Endothelial cell of umbilical vein (primary cell): ENCODE measurements at regions not wholly inside any gene's neighbourhood (a gene's known extent, or its start where the extent isn't known, plus 50 kb on each side); places are given as distances from the start of the nearest gene placed in this dataset.

Experiments
- BruUV-seq: library from RNA; stranded (reverse); fragments of 400-500 nt; replicated peaks from 2 replicates; lab custom pipeline; 2021; lab: Mats Ljungman, UMichigan
- CTCF ChIA-PET: fragments of 300-600, 350-600 bp; sonication (Branson Sonifier 250); formaldehyde crosslinking; loops from one replicate; lab custom pipeline; 2021; ENCODE audit warnings: antibody characterized with exemption, inconsistent platforms; lab: Charles Lee
- POLR2A ChIA-PET: fragments of 300-600, 350-600 bp; sonication (Branson Sonifier 250); formaldehyde crosslinking; loops from one replicate; lab custom pipeline; 2021; ENCODE audit warnings: antibody characterized with exemption, inconsistent platforms; lab: Charles Lee
- DNase-seq: peaks from one replicate; pipeline ENCODE4 v3.0.0-alpha.2; 2011; ENCODE audit warnings: low read depth, low spot score
- FAIRE-seq: peaks from 2 replicates; lab custom pipeline; 2011; peaks lifted over from hg19 to GRCh38; lab: Jason Lieb, UNC
- H2AFZ ChIP-seq: 2 replicates; pipeline ENCODE4 v1.6.0; 2012; ENCODE audit warnings: low read depth, low read length, control low read depth, inconsistent platforms
- H3K27ac ChIP-seq: 2 replicates; pipeline ENCODE4 v1.5.1; 2011; ENCODE audit warnings: low read depth, mild to moderate bottlenecking, control low read depth, low read length, moderate library complexity; ENCODE audit not compliant: insufficient read depth
- H3K27me3 ChIP-seq, 2 experiments: 2 replicates each; pipeline versions ENCODE4 v1.6.0 to v1.6.1; 2011; ENCODE audit warnings: low read length in 2 of 2, mixed read lengths in 1 of 2; ENCODE audit not compliant: control insufficient read depth in 2 of 2, insufficient read depth in 2 of 2
- H3K36me3 ChIP-seq, 2 experiments: 2 replicates in 1 of 2; 3 replicates in 1 of 2; pipeline ENCODE4 v1.5.1; 2011; ENCODE audit warnings: low read length in 2 of 2, mild to moderate bottlenecking in 1 of 2, moderate library complexity in 1 of 2; ENCODE audit not compliant: control insufficient read depth in 2 of 2, insufficient read depth in 2 of 2; ENCODE audit errors: extremely low read depth in 1 of 2
- H3K4me1 ChIP-seq: 3 replicates; pipeline ENCODE4 v1.5.1; 2011; ENCODE audit warnings: mild to moderate bottlenecking, low read length; ENCODE audit not compliant: control insufficient read depth, insufficient read depth; ENCODE audit errors: extremely low read depth
- H3K4me2 ChIP-seq: 2 replicates; pipeline ENCODE4 v1.6.1; 2011; ENCODE audit warnings: low read length, control low read depth, mixed read lengths; ENCODE audit not compliant: insufficient read depth
- H3K4me3 ChIP-seq, 3 experiments: fragments of 200-600 bp in 1 of 3; sonication (generic), shearing (Covaris generic) in 1 of 3; replicated peaks in 1 of 3; 2 replicates each; pipeline ENCODE4 v1.5.1; 2011 to 2016; ENCODE audit warnings: control low read depth in 3 of 3, low read length in 3 of 3, mild to moderate bottlenecking in 2 of 3, inconsistent platforms in 1 of 3, low read depth in 1 of 3, moderate library complexity in 1 of 3; ENCODE audit not compliant: insufficient read depth in 1 of 3
- H3K79me2 ChIP-seq: 2 replicates; pipeline ENCODE4 v1.6.0; 2012; ENCODE audit warnings: low read length, inconsistent platforms; ENCODE audit not compliant: control insufficient read depth, insufficient read depth
- H3K9ac ChIP-seq: replicated peaks from 2 replicates; pipeline ENCODE3; 2011; ENCODE audit warnings: low read length, control low read depth; ENCODE audit not compliant: insufficient read depth; ENCODE audit errors: extremely low read depth
- H3K9me1 ChIP-seq: replicated peaks from 3 replicates; pipeline ENCODE4 v1.6.0; 2011; ENCODE audit warnings: mild to moderate bottlenecking, low read length; ENCODE audit not compliant: control insufficient read depth, insufficient read depth; ENCODE audit errors: extremely low read depth
- H3K9me3 ChIP-seq: replicated peaks from 2 replicates; pipeline ENCODE4 v1.5.1; 2012; ENCODE audit warnings: low read length, inconsistent platforms; ENCODE audit not compliant: control insufficient read depth, insufficient read depth
- H4K20me1 ChIP-seq: replicated peaks from 2 replicates; pipeline ENCODE3; 2011; ENCODE audit warnings: mild to moderate bottlenecking, low read length; ENCODE audit not compliant: control insufficient read depth, insufficient read depth; ENCODE audit errors: extremely low read depth
- EZH2 ChIP-seq: IDR thresholded peaks from 2 replicates; pipeline ENCODE4 v1.6.1; 2012; ENCODE audit warnings: borderline replicate concordance, low read depth, mild to moderate bottlenecking, moderate library complexity, low read length, inconsistent platforms; ENCODE audit not compliant: severe bottlenecking
- FOS ChIP-seq: IDR thresholded peaks from 2 replicates; pipeline ENCODE4 v1.6.1; 2011; ENCODE audit warnings: mild to moderate bottlenecking, low read length, moderate library complexity, borderline replicate concordance; ENCODE audit not compliant: insufficient read depth
- GATA2 ChIP-seq: IDR thresholded peaks from 2 replicates; pipeline ENCODE4 v1.7.0; 2011; ENCODE audit warnings: low read depth, mild to moderate bottlenecking, moderate library complexity, mixed read lengths, low read length; ENCODE audit not compliant: insufficient read length, insufficient read depth
- JUN ChIP-seq: IDR thresholded peaks from 2 replicates; pipeline ENCODE4 v1.6.1; 2011; ENCODE audit warnings: borderline replicate concordance, low read depth; ENCODE audit not compliant: insufficient read length, insufficient read depth
- MYC ChIP-seq: IDR thresholded peaks from one replicate; pipeline ENCODE4 v1.6.1; 2011; ENCODE audit warnings: mild to moderate bottlenecking, low read depth, low read length
- POLR2A ChIP-seq: IDR thresholded peaks from 2 replicates; pipeline ENCODE4 v1.6.1; 2012; ENCODE audit warnings: low read depth, mild to moderate bottlenecking, control low read depth, low read length
- POLR2AphosphoS5 ChIP-seq: IDR thresholded peaks from 2 replicates; pipeline ENCODE4 v1.6.1; 2012; ENCODE audit warnings: low read depth, mild to moderate bottlenecking, control low read depth, low read length, moderate library complexity; ENCODE audit not compliant: insufficient read depth
- dilution Hi-C: fragments of 300-500 bp; cut with MboI; formaldehyde crosslinking; loops from one replicate; pipeline ENCODE4 v1.15.0; 2019; ENCODE audit warnings: low sequenced_read_pairs; ENCODE audit not compliant: extremely low pct_ligation_motif_present
- intact Hi-C: fragments of 100-400 bp; cut with micrococcal nuclease; formaldehyde crosslinking; loops from one replicate; pipeline ENCODE4 v1.10.0; 2022
- TF ChIP-seq, protein P1 (sequence below): IDR thresholded peaks from 2 replicates; pipeline ENCODE4 v1.6.1; 2011; ENCODE audit not compliant: insufficient read depth, insufficient read length
- TF ChIP-seq, protein P2 (sequence below), 2 donors: IDR thresholded peaks; 1 replicate in 1 of 2; 2 replicates in 1 of 2; pipeline ENCODE4 v1.5.1; 2011; ENCODE audit warnings: low read length in 2 of 2, mild to moderate bottlenecking in 2 of 2, moderate library complexity in 2 of 2, control low read depth in 1 of 2, inconsistent platforms in 1 of 2, low read depth in 1 of 2; ENCODE audit not compliant: insufficient read depth in 1 of 2; ENCODE audit errors: extremely low read depth in 1 of 2

DNA sequence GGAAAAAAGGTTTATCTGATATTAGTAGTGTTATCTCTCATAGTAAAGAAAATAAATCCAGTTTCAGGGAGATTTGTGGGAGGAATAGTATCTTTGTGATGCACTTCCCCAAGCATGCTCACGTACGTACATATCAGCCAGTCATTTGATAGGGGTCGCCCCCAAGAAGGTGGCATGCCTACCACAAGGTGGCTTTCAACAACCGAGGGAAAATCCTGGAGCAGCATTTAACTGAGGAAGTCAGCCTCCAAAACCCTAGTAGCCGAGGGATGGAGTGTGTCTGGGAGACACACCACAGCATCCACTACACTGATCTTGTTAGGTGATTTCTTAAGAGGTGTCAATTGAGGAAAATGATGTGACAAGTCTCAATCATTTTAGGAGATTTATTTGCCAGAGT is 623.9 kb downstream of the NYAP2 start:
- DNase-seq (no peak), FAIRE-seq (no peak)
- H3K79me2 ChIP-seq, result no peaks in the 10 kb centered on the region
- no TSS peak for BruUV-seq
- H3K9me1 ChIP-seq, result no peaks in the 10 kb centered on the region
- H3K4me2 ChIP-seq, result no peak overlapping the region
- no peak overlapping the region for H3K4me3 ChIP-seq
- TF ChIP-seq GATA2, result no peak
- no peak for TF ChIP-seq EZH2
- TF ChIP-seq, protein P1, sequence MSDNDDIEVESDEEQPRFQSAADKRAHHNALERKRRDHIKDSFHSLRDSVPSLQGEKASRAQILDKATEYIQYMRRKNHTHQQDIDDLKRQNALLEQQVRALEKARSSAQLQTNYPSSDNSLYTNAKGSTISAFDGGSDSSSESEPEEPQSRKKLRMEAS, result no peak
- no peak for TF ChIP-seq FOS
- TF ChIP-seq POLR2A, result no peak
- TF ChIP-seq, protein P2, sequence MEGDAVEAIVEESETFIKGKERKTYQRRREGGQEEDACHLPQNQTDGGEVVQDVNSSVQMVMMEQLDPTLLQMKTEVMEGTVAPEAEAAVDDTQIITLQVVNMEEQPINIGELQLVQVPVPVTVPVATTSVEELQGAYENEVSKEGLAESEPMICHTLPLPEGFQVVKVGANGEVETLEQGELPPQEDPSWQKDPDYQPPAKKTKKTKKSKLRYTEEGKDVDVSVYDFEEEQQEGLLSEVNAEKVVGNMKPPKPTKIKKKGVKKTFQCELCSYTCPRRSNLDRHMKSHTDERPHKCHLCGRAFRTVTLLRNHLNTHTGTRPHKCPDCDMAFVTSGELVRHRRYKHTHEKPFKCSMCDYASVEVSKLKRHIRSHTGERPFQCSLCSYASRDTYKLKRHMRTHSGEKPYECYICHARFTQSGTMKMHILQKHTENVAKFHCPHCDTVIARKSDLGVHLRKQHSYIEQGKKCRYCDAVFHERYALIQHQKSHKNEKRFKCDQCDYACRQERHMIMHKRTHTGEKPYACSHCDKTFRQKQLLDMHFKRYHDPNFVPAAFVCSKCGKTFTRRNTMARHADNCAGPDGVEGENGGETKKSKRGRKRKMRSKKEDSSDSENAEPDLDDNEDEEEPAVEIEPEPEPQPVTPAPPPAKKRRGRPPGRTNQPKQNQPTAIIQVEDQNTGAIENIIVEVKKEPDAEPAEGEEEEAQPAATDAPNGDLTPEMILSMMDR (IDR thresholded peaks at IDR 0.05; ENCODE audit: extremely low read depth in 1 of 2, insufficient read depth in 1 of 2, low read depth in 1 of 2, low read length in 2 of 2), result no peak
- TF ChIP-seq MYC, result no peak
- no peak for TF ChIP-seq JUN
- TF ChIP-seq POLR2AphosphoS5, result no peak
- no peaks in the 10 kb centered on the region for H3K9me3 ChIP-seq
- no peaks in the 10 kb centered on the region for H4K20me1 ChIP-seq
- no peak overlapping the region for H3K27ac ChIP-seq
- H3K4me1 ChIP-seq, result no peaks in the 10 kb centered on the region
- no peak overlapping the region for H2AFZ ChIP-seq
- intact Hi-C loops, result no loop called here
- dilution Hi-C loops, result no loop called here
- H3K9ac ChIP-seq, result no peak overlapping the region
- H3K36me3 ChIP-seq, result no peaks in the 10 kb centered on the region
- ChIA-PET POLR2A (no interaction called here), CTCF (no interaction called here)
- no peaks in the 10 kb centered on the region for H3K27me3 ChIP-seq
